IPS DF 4.7 (cell line): ENCODE measurements at regions not wholly inside any gene's neighbourhood (a gene's known extent, or its start where the extent isn't known, plus 50 kb on each side); places are given as distances from the start of the nearest gene placed in this dataset.

Experiments
- DNase-seq: peaks from one replicate; pipeline ENCODE4 v3.0.0-alpha.2; 2013; ENCODE audit warnings: low spot score; ENCODE audit errors: extremely low read depth

DNA sequence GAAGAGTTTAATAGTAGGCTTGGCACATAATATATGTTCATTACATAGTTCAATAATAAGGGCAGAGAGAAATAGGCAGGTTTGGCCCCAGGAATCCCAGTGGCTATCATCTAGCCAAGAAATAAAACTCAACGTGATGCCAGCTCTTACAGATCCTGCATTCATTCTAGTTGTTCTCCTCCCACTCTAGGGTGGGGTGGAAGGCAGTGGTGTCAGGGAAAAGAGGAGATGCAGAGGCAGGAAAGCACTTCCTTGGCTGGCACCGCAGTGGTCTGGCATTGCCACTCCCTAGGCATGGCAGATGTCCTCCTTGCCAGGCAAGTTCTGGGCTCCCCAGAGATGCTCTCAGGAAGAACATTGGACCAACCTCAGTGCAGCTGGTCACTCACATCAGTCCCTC, 383.6 kb downstream of the GRIN2B start:
- no peak for DNase-seq

DNA sequence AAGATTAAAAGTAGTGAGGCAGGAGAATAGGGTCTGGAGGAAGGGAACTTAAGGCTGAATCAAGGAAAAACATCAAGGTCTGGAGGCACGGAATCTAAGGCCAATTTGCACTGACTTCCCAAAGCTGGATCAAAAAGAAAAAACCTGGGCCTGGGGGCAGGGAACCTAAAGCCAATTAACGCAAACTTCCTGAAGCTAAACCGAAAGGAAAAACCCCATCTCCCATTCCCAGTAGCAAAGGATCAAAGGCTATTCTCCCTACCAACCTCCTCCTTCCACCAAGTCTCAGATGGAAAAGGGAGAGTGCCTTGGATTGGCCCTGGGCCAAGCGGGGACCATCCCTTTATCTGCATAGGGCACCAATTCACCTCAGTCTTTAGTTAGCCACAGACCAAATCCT, 384.2 kb downstream of the GRIN2B start:
- no peak for DNase-seq

- no peak for DNase-seq
Measured at GRCh38 chr12:13596714-13597113, 384.7 kb downstream of the GRIN2B start.

GRCh38 chr12:13595536-13596443, 385.6 kb downstream of the GRIN2B start:
- no peak for DNase-seq

DNA sequence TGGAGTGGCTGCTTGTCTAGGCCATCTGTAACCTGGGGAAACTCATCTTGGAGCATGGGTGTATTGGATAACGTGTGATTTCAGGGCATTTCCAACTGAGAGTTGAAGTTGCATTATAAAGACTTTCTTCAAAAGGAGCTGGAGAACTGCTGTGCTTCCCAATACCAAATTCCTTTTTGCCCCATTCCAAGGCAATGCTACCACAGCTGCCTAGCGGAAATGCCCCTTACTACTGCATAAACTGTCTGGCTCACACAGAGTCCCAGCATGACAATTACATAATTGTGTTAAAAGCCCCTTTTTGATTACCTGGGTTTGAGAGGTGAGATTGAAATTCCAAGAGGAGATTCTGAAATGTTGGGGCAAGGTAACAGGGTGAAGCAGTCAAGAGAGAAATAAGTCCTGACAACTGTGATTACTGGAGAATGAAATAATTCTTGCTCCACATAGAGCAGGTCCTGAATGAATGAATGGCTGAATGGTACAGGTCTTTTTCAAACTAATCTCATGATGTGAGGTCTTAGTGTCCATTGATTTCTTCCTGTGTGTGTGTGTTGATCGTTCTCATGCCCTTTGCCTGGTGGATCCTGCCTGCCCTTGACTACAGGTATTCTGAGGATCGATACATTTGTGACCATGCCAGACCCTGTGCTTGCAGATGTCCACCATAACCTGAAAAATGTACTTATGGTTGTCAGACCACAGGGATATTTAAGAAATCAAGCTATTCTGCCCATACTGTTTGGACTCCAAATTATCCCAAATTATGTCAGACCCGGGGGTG, 386.5 kb downstream of the GRIN2B start:
- no peak for DNase-seq

GRCh38 chr12:13592063-13592942, 389.1 kb downstream of the GRIN2B start:
- DNase-seq: no peak

DNA sequence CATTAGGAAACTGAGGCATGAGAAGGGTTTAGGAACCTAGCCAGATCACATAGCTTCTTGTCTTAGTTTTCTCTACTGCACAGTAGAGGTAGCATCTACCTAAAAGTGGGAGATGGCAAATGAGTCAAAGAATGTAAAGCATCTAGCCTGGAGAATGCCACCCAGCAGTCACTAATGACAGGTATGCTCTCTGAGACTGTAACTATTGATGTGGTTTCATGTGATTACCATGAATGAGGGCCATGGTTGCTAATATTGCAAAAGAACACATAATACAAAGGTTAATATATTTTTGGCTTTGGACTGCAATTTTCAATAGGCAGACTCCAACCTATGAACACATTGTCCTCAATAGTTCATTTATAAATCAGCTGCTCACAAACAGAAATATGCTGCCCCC, 389.9 kb downstream of the GRIN2B start:
- DNase-seq: no peak

DNA sequence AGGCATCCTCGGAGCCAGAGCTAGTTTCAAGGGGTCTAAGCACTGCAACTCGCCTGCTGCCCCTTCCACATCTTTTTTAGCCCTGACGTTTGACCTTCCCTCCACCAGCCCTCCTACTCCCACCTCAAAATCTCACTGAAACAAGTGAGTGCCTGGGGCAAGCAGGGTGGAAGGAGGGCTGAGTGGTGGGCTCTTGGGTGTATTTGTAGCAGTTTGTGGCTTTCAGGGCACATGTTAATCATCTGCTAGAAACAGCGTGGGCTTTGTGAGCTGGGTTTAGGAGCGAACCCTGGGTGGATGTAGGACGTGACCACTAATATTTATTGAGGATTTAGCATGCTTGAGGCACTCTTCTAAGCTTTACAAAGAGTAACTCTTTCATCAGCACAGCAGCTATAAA, 390.3 kb downstream of the GRIN2B start:
- DNase-seq: no peak

DNA sequence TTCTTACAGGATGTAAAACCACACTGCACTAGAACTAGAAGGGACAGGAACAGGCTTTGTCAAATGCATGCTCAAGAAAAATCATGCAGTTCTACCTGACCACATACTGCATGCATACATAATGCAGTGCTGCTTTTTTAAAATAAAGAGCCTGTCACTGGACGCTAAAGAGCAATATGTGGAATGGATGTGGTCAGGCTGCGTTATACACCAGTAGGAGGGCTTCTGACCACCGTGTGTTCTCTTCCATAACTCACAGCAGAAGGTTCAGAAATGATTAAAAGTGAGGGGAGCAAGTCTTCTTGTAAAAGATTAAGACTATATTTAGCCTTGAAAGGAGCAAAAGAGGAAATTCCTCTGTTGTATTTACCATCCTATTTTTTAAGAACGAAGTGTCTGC, 392.0 kb downstream of the EMP1 start:
- DNase-seq: no peak

DNA sequence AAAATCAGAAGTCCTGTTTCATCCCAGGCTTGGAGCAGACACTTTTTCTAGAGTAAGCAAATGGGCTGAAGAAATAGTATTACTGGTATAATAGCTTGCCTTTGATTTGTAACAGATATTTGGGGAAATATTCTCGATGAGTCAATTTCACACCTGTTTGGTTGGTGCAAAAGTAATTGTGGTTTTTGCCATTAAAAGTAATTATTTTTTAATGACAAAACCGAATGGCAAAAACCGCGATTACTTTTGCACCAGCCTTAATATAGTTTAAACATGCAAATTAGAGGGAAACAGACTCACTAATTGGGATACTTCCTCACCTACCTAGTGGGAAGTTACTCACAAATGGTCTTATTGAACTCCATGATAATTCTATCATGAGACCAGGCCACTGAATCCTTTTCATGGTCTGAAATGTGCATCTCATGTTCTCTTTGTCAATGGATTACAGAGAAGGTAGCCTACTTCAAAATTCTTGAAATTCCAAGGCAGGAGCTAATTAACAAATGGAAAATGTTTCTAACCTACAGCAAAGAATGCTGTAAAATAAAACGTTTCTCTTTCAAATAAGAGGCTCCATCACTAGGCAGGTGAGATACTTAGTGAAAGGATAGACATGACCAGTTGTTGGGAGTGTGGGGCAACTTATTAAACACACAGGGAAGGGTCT, 391.3 kb downstream of the EMP1 start:
- no peak for DNase-seq

GRCh38 chr12:13586361-13586760, 389.8 kb downstream of the EMP1 start:
- no peak for DNase-seq

- DNase-seq: no peak
Measured at GRCh38 chr12:13584541-13584940, 388.0 kb downstream of the EMP1 start.

- DNase-seq: no peak
Measured at GRCh38 chr12:13583630-13584029, 387.1 kb downstream of the EMP1 start.

GRCh38 chr12:13582421-13582820, 385.9 kb downstream of the EMP1 start:
- no peak for DNase-seq

DNA sequence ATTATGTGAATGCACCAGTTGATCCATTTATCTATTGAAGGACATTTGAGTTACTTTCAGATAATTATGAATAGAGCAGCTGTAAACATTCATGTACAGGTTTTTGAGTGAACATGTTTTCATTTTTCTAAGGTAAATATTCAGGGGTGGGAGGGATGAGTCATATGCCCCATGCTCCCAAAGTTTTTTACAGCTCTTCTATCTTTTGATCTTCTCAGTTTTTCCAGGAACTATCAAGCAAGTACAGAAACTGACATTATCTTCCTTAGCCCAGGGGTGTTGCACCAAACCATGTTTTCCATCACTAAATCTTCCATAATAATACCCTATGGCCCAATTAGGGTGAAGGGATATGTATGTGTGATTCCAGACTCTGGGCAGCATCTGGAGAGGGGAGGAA, 384.5 kb downstream of the EMP1 start:
- DNase-seq: no peak

- DNase-seq: no peak
Measured at GRCh38 chr12:13580206-13580605, 383.7 kb downstream of the EMP1 start.

DNA sequence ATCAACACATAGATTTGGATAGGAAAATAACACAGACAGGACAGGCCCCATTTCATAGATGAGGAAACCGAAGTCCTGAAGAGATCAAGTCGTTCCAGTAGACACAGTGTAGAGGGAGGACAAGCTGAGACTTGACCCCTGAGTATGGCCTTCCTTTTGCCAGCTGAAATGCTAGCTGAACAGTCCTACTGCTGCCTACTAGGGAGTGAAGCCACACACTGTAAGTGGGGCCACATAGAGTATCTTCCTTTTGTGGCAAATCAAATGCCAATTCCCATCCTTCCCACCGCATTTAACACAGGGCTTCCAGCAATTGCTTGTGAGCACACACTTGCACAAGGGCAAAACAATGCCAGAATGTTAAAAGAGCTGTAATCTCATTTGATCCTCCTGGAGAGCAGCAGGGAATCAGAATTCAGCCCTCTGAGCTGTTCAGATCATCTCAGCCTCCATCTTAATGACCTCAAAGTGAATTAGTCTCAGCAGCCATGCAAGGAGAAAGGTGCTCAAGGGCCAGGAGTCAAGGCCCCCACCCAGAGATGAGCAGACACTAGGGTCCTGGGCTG, 380.5 kb downstream of the EMP1 start:
- no peak for DNase-seq

- no peak for DNase-seq
Measured at GRCh38 chr12:13573698-13574321, 377.3 kb downstream of the EMP1 start.

DNA sequence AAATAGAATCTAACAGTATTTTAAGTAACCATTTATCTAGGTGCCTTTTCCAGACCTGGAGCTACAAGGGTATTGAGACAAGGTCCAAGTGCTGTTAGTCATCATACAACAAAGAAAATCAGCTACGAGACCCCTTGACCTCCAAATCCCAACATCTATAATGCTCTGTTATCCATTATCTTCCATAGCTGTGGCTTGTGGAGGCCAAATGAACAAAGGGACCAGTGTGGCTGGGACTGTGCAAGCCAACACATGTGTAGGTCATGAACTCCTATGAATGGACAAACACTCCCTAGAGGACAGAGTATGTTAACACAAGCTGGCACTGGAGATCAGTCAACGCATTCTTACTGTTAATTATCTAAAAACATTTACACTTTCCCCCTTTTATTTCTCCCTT, 374.5 kb downstream of the EMP1 start:
- no peak for DNase-seq

DNA sequence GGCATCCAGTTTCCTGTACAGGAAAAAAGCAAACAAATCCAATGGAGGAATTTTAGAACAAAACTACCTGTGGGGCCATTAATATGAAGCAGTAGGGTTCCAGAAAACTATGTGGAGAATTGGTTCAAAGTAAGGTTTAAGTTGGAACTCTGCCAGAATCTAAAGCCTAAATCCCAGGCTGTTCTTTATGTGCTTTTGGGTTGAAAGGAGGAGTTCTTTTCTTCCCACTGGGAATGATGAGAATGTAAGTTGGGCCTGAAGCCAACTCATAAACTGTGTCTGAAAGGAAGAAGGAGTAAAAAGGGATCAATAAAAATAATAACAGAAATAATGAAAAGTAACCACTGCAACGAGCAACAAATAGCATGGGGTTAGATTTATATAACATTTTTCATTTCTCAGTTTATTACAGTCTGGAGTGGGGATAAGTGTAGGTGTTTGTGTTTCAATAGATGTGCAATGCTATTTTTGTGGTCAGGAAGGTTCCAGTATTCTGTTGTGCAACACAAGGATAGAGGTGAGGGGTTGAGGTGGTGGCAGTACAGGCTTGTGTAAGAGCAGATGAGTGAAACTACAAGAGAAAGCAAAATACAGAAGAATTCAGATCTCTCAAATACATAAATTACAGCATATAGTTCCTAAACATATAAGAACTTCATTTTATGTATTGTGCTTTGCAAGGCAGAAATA, 373.6 kb downstream of the EMP1 start:
- no peak for DNase-seq
